GM18520 (cell line): ENCODE measurements at regions not wholly inside any gene's neighbourhood (a gene's known extent, or its start where the extent isn't known, plus 50 kb on each side); places are given as distances from the start of the nearest gene placed in this dataset.

Experiments used
- ATAC-seq: cut with Tn5 transposase; IDR thresholded peaks from one replicate; pipeline ENCODE4 v1.9.1; 2021; ENCODE audit not compliant: unreplicated experiment

DNA sequence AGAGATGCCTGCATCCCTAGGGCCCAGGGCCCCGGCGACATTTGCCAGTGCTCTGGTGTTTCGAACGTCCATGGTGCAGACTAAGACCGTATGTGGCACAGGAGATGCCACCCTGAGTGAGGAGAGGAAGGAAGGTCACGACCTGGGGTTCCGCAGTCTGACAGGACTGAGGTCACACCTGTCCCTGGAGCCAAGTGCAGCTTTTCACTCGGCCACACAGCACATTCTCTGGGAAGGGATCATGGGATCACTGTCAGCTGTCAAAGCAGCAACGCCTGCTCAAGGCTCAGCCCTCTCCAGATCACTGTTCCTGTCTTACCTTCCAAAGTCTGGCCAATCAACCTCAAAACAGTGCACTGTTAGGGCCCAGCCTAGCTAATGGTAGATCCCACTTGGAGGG, 243.6 kb downstream of the SIPA1L2 start:
- no peak for ATAC-seq

DNA sequence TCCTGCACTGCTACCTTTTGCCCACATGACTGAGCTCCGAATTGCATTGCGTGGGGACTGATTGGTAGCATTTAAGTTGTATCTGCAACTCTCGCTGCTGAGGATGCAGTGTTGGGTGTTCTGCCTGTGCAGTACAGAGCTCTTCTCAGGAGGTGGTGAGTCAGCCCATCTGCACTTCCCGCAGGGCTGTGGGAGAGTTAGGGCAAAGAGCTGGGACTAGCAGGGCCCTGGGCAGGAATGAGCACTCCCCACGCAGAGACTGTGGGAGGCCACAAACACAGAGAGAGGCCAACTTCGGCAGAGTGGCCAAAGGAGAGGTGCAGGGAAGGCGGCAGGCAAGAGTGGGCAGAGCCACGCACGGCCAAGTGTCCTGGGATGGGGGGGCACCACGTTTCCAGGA, 244.7 kb downstream of the SIPA1L2 start:
- no peak for ATAC-seq

DNA sequence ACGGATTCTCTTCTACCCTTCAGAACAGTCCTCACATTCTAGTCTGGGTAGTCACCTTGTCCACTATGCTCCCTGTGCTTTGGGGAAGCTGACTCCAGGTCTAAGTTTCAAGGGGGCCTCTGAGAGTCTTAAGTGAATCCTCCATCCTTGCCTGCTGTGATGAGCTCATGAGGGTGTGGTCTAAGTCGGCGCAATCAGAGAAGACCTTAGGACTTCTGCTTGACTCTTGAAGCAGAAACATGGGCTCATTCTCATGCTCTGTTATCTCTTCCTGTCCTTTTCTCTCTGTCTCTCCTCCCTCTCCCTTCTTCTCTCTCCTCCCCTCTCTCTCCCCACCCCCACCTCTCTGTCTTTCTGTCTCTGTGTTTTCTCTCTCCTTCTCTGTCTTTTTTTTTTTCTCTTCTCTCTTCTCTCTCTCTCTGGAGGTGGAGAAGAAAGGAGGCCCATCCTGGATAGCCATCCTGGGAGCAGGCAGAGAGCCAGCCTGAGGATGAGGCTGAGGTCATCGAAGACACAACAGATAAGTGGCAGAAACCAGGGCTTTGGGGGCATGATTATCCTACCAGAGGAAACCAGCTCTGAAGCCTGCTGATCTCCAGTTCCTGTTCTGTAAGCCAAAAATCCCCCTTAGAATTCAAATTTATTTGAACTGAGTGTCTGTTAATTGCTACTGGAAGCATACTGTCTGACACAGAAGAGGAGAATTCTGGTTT, 245.6 kb downstream of the SIPA1L2 start:
- ATAC-seq = no peak

DNA sequence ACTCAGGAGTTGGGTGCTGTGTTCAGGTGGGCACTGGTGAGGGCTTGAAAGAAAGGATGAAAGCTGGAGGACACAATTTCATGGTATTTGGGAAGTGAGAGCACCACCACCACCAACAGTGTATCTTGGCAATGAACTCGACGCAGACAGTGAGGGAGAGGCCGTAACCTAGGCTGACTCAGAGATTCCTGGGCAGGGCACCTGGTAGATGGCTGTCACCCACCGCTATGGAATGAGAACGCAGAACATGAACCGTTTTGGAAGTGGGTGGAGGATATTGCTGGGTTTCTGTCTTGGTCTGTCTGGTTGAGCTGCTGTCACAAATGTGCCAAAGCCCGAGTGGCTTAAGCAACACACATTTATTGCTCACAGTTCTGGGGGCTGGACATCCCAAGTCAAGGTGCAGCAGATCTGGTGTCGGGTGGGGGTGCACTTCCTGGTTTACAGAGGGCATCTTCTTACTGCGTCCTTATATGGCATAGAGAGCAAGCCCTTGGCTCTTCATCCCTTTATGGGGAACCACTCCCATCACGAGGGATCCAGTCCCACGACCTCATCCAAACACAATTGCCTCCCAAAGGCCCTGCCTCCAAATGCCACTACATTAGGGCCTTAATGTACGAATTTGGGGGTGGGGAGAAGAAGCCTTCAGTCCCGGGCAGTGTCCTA, 246.3 kb downstream of the SIPA1L2 start:
- no peak for ATAC-seq

DNA sequence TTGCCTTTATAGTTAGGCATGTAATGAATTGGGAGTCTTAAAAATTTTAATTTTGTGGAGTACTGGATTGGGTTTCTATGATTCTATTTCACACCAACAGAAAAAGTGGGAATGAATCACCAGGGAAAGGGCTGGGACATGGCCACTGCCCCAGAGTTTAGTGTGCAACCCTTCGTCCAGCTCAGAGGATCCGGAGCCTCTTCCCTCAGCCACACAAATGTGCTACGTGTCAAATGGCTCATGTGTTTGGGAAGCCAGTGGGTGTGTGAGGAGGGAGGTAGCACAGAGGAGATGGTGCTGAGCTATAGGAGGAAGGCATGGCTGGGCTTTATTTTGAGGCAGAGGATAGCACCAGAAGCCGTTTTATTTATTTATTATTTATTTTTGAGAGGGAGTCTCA, 247.3 kb downstream of the SIPA1L2 start:
- ATAC-seq = no peak

DNA sequence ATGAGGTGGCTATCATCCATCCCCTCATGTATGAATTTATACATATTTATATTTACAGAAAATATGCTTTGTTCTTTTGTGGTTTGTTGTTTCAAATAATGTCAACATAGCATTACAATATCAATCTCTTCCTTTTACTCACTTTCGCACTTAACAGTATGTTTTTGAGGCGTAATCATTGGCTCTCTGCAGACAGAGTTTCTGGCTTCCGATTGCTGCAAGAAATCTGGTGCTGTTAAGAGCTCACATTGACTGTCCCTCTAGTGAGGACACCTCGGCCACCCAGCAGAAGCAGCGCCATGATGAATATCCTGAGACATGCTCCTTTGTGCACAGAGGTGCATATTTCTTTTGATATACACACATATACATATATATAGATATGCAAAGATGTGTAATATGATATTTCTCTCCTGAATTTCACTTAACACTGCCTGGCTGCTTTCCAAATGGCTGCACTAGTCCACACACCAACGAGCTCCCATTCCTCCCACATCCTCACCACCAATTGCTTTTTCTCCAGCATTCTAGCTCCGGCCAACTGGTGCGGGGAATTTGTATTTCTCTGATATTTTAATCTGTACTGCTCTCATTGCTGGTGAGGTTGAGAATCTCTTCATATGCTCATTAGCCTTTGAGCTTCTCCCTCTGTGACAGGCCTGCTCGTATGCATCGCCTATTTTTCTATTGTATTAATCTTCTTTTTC, 248.4 kb downstream of the SIPA1L2 start:
- no peak for ATAC-seq

DNA sequence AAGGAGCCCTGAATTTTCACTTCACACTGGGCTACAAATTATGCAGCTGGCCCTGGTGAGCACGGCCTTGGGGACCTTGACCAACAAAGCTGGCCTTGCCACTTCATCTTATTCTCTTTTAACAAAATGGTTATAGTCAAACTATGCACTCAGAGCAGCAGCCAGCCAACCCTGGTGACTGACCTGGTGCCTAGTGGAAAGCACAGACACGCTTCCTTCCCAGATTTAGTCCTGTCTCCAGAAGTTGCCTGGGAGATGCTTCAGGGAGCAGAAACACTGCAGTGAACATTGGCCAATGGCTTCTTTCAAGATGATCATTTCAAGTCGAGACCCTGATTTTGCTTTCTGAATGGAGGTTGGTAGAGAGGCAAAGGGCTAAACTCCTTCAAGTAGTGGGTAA, 249.3 kb downstream of the SIPA1L2 start:
- ATAC-seq = no peak

DNA sequence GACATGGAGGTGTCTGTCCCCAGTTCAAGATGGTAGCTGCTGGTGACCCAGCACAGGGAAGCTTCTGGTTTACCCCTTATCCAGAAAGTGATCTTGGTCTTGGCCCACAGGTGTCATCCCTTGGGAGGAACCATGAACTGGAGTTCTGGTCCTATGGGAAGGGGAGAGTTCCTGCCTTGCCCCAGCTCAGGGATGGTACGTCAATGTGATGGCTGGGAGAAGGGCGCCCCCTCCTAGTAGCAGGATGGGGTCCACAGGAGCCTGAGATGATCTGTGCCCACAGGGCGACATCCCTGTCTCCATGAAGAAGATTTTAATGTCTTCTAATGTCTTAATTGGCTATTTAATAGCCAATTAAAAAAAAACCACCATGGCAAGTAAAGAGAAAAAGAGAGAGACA, 249.8 kb downstream of the SIPA1L2 start:
- ATAC-seq = no peak

DNA sequence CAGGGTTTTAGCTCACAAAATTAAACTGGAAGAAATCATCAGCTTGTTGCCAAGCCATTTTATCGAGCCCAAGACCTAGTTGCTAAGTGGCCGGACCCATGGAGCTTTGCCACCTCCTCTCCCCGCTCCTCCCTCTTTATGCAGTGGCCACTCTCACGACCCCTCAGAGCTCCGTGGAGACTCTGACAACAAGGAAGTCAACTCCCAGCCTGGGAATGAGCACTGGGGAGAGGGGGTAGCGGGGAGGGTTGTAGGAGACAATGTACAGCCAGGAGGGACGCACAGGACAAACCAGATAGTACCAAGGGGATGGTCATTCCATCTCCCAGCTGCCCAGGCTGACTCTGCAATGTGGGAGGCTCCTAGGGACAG, 250.9 kb downstream of the SIPA1L2 start:
- no peak for ATAC-seq

DNA sequence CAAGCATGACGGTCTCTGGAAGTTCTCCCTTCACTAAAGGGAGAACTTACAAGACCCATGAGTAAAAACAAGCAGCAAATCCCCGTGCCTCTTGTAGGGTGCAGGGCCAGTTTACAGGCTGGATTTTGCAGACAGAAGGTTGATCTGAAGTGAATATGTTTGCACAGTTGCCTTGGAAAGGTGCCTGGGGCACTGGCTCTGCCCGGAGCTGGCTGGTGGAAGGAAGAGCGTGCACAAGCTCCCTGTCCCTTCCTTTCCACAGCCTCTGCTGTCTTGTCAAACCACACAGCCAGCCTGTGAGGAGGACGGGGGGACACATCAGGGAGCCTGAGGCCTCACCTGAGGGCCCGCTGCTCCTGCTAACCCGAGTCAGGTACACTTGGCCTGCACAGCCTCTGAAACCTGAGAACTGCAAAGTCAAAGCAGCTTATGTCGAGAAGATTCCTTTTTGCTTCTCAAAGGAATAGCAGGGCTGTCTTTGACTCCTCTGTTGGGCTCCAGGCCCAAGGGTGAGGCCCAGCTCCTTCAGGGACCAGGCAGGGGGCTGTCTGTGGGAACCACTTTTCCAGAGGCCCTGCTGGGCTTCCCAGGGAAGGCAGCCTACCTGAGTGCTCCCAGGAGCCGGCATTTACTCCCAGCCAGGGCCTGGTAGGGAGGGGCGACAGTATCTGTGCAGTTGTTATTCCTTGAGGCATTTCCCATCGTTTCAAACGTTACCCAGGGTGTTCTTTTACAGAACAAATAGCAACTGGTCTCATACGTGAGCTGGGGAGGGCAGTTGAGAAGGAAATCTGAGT, 251.5 kb downstream of the SIPA1L2 start:
- ATAC-seq = no peak

DNA sequence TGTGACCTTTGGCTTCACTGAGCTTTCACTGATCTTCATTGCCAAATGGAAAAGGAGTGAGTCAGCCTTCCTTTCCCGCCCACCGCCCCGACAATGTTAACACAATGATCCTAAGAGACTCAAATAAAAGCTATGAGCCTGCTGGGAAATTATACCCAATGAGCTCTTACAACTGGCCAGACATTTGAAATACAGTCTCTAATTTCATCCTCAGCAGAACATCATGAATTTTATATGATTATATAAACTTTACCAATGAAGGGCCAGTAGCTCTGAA, 252.5 kb downstream of the SIPA1L2 start:
- ATAC-seq = no peak

DNA sequence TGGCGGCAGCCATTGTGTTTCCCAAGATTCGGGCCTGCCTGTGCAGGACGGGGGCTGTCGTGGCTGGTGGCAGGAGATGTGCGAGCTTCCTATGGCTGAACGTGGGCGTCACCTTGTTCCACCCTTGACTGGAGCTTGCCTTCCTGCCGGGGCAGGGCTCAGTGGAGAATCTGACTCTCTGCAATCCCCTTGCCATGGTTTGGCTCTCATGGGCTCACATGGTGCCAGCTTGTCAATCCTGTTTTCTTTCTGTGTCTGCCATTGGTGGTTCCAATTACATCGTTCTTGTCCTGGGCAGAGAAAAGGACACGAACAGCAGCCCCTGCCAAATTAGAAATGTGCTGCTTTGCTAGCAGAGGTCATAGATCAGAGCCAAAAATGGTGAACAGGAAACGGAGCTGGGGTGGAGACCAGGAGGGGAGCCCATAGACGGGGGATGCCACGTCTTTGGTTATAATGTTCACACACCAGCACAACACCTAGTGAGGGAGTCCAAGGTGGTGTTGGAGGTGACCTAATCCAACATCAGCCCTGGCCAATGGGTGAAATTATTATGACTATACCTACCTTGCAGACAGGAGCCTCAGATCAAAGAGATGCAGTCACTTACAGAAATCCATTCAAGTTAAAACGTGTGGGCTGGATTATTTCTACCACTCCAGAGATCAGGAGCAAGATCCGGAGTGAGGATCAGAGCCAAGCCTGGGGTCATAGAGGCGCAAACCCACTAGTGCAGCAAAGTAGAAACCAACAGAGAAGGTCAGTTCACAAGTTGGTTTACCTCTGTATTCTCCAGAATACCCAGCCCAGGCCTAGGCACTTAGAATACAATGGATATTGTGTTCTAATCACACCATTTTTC, 253.1 kb downstream of the SIPA1L2 start:
- no peak for ATAC-seq

DNA sequence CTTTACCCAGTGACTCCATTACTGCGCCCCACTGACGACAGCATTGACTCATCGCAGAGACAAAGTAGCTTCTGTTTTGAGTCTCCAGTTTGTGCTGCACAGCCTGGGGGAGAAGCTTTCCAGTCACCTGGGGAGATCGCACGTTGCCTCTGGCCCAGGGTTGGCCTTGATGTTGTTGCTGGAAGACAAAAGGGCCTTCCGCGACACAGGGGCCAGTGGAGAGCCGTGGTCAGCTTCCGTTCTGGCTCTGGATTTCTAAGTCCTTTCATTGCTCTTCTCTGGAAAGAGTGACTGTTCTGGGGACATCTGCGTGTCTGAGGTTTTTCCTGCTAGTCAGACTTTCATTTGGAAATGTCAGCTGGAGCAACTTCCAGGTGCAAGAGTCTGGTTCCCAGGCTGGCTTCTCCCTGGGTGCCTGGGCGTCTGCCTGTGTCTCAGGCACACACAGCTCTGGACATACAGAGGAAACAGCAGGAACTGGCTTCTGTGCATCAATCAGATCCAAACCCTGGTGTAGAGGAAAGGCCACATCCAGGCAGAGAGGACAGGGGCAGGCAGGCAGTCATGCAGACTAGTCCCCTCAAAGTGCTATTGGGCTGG, 257.0 kb downstream of the SIPA1L2 start:
- ATAC-seq = no peak

DNA sequence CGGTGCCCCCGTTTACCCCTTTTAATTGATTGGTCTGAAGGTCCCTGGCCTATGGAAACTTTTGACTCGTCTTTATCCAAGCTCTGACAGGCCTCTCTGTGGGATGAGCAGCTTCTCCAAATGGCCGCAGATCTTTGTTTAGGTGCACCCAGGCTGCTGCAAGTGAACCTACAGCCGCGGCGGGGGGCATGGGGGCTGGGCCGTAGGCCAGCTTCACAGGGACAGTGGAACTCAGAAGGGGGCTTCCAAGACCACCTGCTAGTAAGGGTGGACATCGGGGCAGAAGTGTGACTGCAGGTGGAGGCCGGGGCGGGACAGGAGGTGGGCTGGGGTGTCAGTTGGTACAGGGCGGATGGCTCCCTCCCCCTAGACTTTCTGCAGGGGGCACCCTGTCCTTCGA, 257.5 kb downstream of the SIPA1L2 start:
- no peak for ATAC-seq

DNA sequence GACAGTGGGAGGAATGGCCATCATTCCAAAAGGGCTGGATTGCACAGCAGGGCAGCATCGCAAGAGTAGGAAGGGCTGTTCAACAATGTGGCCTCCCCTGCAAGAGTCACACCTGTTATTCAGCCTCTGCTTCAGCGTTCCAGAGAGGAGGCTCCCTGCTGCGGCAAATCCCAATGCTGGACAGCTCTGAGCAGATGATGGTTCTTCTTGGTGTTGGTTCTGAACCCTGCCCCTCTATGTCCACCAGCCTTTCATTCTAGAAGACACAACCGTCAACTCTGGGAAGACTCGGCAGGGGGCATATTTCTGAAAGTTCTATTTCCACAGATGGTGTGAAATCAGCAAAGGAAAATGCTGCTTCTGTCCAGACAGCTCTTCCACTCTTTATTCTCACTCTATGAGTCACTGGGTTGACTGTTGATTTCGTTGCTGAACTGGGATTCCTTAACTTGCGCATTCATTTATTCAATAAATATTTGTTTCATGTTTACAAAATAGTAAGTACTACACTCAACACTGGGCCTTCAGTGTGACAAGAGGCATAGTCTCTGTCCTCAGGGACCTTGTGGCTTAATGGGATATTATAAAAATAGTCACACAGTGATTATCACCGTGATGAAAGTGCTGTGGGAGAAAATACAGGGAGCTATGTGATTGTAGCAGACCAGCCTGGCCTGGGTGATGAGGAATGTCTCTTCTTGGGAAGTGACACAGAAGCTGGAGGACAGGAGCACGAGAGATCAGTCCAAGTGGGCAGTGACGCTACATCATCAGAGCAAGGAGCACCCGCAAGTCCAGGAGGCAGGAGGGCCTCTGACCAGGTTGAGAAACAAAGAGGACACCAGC, 260.3 kb downstream of the SIPA1L2 start:
- ATAC-seq = no peak

DNA sequence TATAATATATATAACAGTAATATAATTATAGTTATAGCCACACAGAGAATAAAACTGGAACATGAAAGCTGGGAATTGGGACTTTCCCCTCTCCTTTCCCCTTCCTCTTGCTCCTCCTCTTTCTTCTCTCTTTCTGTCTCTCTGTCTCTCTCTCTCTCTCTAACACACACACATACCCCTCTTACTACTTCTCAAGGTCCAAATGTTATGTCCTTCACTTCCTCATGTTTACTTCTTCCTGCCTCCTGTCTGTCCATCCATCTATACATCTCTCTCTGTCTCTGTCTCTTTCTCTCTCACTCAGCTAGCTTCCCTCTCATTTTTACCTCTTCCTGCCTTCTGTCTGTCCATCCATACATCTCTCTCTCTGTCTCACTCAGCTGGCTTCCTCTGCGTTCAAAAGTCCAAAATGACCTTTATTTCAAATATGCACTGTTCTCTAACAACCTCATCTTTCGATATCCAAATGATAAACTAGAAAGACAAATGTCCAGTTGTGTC, 261.1 kb downstream of the SIPA1L2 start:
- no peak for ATAC-seq

DNA sequence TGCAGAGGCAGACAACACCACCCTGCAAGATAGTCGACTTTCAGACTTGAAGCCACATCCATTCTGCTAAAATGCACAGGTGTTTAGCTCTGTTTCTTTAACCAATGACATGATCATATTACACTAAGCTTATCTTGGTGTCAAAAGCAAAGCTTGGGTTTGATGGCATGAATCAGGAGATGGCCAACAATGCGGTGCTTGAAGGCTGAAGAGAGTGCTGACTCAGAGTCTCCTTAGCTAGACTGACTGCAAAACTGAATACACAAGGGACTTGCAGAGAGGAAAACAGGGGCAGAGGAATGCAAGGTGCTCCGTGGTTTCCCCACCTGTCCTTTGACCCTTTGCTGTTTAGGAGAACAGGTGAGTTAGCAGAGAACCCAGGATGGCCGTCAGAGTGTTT, 262.6 kb downstream of the SIPA1L2 start:
- ATAC-seq = no peak

DNA sequence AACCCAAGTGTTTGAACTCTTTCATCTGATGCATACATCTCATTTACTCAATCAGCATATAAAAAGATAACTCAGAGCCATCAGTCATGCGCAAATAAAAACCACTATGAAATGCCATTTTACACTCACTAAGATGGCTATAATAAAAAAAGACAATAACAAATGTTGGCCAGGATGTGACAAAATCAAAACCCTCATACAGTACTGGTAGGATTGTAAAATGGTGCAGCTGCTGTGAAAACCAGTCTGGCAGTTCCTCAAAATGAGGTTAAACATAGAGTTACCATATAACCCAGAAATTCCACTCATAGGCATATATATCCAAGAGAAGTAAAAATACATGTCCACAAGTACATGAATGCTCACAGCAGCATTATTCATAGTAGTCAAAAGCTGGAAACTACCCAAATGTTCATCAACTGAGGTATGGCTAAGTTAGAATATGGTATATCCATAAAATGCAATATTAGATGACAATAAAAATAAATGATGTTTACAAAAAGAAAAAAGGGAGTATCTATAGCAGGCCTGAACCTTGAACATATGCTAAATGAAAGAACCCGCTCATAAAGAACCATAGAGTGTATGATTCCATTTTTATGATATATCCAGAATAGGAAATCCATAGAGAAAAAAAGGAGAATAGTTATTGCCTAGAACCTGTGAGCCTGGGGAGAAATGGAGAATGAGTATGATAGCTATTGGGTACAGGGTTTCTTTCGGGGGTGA, 265.1 kb downstream of the SIPA1L2 start:
- ATAC-seq = no peak

DNA sequence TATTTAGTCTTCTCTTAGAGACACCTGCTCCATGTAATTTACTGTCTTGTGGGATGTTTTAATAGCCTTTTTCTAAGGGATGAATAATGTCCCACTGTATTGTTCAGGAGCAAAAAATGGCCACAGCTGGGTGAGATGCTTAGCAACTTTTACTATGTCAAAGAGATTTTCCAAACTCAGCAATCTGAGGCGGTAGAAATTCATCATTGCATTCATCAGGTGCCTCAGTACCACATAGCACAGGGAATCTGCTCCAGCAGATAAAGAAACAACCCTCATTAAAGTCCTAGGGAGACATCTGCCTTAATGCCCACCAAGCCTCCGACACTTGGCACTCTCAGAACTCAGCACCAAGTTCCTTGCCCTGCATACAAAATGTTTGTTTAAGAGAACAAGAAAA, 266.9 kb downstream of the SIPA1L2 start:
- ATAC-seq = no peak
